ENCODE measurements at regions not wholly inside any gene's neighbourhood (a gene's known extent, or its start where the extent isn't known, plus 50 kb on each side); places are given as distances from the start of the nearest gene placed in this dataset.

- ChIA-PET POLR2A (interaction anchor here (0.7 to 1.0 kb wide), 4 partner anchors 14 to 74 kb away, joined by 3 to 4 read pairs (median 3); no protein-coding TSS in a partner anchor), CTCF (ENCODE audit: low intra/inter-chr PET ratio) (no interaction called here)
- no peaks in the 10 kb centered on the region for H4K20me1 ChIP-seq (replicated peaks; ENCODE audit: control insufficient read depth, insufficient read depth, low read length)
- H3K9ac ChIP-seq (ENCODE audit: insufficient read depth in 1 of 2, low read depth in 2 of 2, low read length in 2 of 2): no peak overlapping the region
- WGBS (ENCODE audit: insufficient coverage, low coverage, missing lambda C conversion rate): 80% methylated on average over 7 of the region's 7 CpGs
- TF ChIP-seq SLC30A9 (CRISPR knock-in tag; IDR thresholded peaks at IDR 0.05): no peak
- ATAC-seq: no peak
- no peaks in the 10 kb centered on the region; the same call in 1 of the 2 replicates for H3K9me3 ChIP-seq (replicated peaks; ENCODE audit: control insufficient read depth, insufficient read depth, low read depth, low read length)
- peaks cover 21 to 41% of the 10 kb centered on the region in 2 experiments for H3K4me1 ChIP-seq (replicated peaks in 1 of 2; ENCODE audit: control insufficient read depth in 2 of 2, insufficient read depth in 2 of 2, low read length in 2 of 2)
- H3K9me1 ChIP-seq (ENCODE audit: control insufficient read depth, insufficient read depth, low read length): no peaks in the 10 kb centered on the region
- H3K36me3 ChIP-seq (ENCODE audit: control insufficient read depth, insufficient read depth, low read length): no peaks in the 10 kb centered on the region
- H3K27ac ChIP-seq (ENCODE audit: extremely low read depth, low read depth, low read length): no peak overlapping the region
- no peak overlapping the region for H3K4me3 ChIP-seq
- no peak overlapping the region for H3K4me2 ChIP-seq (ENCODE audit: insufficient read depth, low read length)
- H2AFZ ChIP-seq (ENCODE audit: low read depth, low read length): 0 out of 2 replicates have a peak overlapping the region, but pooled peaks have one; percentile 7
- BruUV-seq (replicated peaks): no TSS peak
- in situ Hi-C loops (cut with MboI) (no loop called here), intact Hi-C loops (cut with micrococcal nuclease) (no loop called here)
- no peaks in the 10 kb centered on the region for H3K27me3 ChIP-seq (ENCODE audit: control insufficient read depth in 2 of 2, insufficient read depth in 2 of 2, low read length in 2 of 2)
- H3K79me2 ChIP-seq (ENCODE audit: control insufficient read depth, insufficient read depth, low read length): no peaks in the 10 kb centered on the region
- DNase-seq (ENCODE audit: extremely low read depth in 1 of 4, low spot score in 3 of 4): no peak
- no peak for FAIRE-seq
Measured at GRCh38 chr6:157754351-157754750, 68.7 kb upstream of the SNX9 start.

GRCh38 chr6:157755032-157755745 lies 67.9 kb upstream of the SNX9 start:
- Histone ChIP-seq H3K9me3 (replicated peaks; ENCODE audit: control insufficient read depth, insufficient read depth, low read depth, low read length) (no peaks in the 10 kb centered on the region; the same call in 1 of the 2 replicates), H3K9ac (ENCODE audit: insufficient read depth in 1 of 2, low read depth in 2 of 2, low read length in 2 of 2) (no peak overlapping the region), H3K9me1 (ENCODE audit: control insufficient read depth, insufficient read depth, low read length) (no peaks in the 10 kb centered on the region), H3K4me1 (replicated peaks in 1 of 2; ENCODE audit: control insufficient read depth in 2 of 2, insufficient read depth in 2 of 2, low read length in 2 of 2) (peaks cover 21 to 41% of the 10 kb centered on the region in 2 experiments), H4K20me1 (replicated peaks; ENCODE audit: control insufficient read depth, insufficient read depth, low read length) (no peaks in the 10 kb centered on the region), H3K36me3 (ENCODE audit: control insufficient read depth, insufficient read depth, low read length) (no peaks in the 10 kb centered on the region), H3K27ac (ENCODE audit: extremely low read depth, low read depth, low read length) (no peak overlapping the region), H3K79me2 (ENCODE audit: control insufficient read depth, insufficient read depth, low read length) (no peaks in the 10 kb centered on the region), H3K4me3 (no peak overlapping the region), H3K27me3 (ENCODE audit: control insufficient read depth in 2 of 2, insufficient read depth in 2 of 2, low read length in 2 of 2) (no peaks in the 10 kb centered on the region), H3K4me2 (ENCODE audit: insufficient read depth, low read length) (no peak overlapping the region), H2AFZ (ENCODE audit: low read depth, low read length) (peak overlapping the region; percentile 7; the same call in 1 of the 2 replicates)
- ChIA-PET CTCF (ENCODE audit: low intra/inter-chr PET ratio) (no interaction called here), POLR2A (interaction anchor here (0.9 to 1.7 kb wide), 5 partner anchors 9 to 157 kb away, joined by 3 to 4 read pairs (median 3); no protein-coding TSS in a partner anchor)
- no peak for ATAC-seq
- 39% methylated on average over 12 of the region's 12 CpGs for WGBS (ENCODE audit: insufficient coverage, low coverage, missing lambda C conversion rate)
- peak in 1 of 4 experiments; percentile 54 for DNase-seq (ENCODE audit: extremely low read depth in 1 of 4, low spot score in 3 of 4)
- in situ Hi-C loops (cut with MboI): loop anchor here (5.0 kb wide), 2 partner anchors 62 to 117 kb away; no protein-coding TSS in a partner anchor
- no TSS peak for BruUV-seq (replicated peaks)
- FAIRE-seq: no peak
- intact Hi-C loops (cut with micrococcal nuclease): no loop called here
- TF ChIP-seq ELF2 (CRISPR knock-in tag; IDR thresholded peaks at IDR 0.05) (peak; percentile 77), PHB2 (IDR thresholded peaks at IDR 0.05; ENCODE audit: low read depth) (no peak), ZNF551 (CRISPR knock-in tag; IDR thresholded peaks at IDR 0.05) (peak; percentile 54; the same call in 1 of the 2 replicates), SMARCB1 (IDR thresholded peaks at IDR 0.05; ENCODE audit: insufficient read length, low read depth) (no peak), ELK3 (CRISPR knock-in tag; IDR thresholded peaks at IDR 0.05) (peak; percentile 91; the same call in 1 of the 2 replicates), NR2C2 (CRISPR knock-in tag; IDR thresholded peaks at IDR 0.05) (no peak), NR2C2 (tag; IDR thresholded peaks at IDR 0.05) (peak; percentile 74), MXD1 (CRISPR knock-in tag; IDR thresholded peaks at IDR 0.05; ENCODE audit: borderline replicate concordance, poor library complexity, severe bottlenecking) (peak; percentile 79)
- TF ChIP-seq, protein P1, sequence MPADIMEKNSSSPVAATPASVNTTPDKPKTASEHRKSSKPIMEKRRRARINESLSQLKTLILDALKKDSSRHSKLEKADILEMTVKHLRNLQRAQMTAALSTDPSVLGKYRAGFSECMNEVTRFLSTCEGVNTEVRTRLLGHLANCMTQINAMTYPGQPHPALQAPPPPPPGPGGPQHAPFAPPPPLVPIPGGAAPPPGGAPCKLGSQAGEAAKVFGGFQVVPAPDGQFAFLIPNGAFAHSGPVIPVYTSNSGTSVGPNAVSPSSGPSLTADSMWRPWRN (IDR thresholded peaks at IDR 0.05; ENCODE audit: low read depth): no peak

Data from K562 (cell line).